Activated CD4-positive, alpha-beta T cell treated with anti-CD3 and anti-CD28 coated beads, Interleukin-2, Interleukin-4, amounts not matched to agents 100 ng/mL and 50 ng/mL, durations not matched to agents 16 hours and 8 hours (primary cell): ENCODE measurements at regions not wholly inside any gene's neighbourhood (a gene's known extent, or its start where the extent isn't known, plus 50 kb on each side); places are given as distances from the start of the nearest gene placed in this dataset.
A peak's percentile ranks its signal among the peaks of the same experiment; 100 is the strongest.

ENCODE experiments used
- DNase-seq: peaks from one replicate; pipeline ENCODE4 v3.0.0-alpha.2; 2020; ENCODE audit warnings: low spot score

DNA sequence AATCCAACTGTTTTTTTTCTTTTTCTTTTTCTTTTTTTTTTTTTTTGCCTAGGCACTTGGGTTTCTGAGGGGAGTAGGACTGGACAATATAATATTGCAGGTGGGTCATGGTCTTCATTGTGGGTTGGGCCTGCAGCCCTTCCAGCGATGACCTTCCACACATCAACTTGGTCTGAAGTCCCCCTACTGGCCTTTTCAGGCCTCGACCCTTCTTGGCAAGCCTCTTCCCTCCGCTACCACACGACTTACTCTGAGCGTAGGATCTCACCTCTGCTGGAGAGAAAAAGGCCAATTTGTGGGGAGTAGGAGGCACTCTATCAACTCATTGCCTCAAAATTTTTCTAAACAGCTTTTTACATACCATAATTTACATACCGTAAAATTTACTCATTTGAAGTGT lies 51.1 kb upstream of the GRIK3 start:
- DNase-seq, result no peak

DNA sequence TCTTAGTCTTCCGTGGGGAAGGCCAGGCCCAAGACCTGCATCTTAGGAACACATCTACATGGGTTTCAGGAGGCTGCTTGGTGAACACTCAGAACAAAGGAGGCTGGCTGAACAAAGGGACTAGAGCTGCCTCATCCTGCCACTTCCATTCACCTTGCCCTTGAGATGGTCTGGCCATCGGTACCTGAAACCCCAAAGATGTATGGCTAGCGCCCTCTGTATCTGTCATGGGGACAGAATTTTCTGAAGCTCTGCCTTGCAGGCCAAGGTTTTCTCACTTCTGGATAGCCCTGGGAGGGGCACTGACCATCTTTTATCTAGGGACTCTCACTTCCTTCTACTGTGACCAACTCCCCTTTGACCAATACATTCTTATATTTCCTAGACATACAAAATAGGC lies 55.4 kb upstream of the GRIK3 start:
- no peak for DNase-seq

GRCh38 chr1:37090671-37091070 lies 56.4 kb upstream of the GRIK3 start:
- DNase-seq, result no peak

GRCh38 chr1:37092937-37093336 lies 58.6 kb upstream of the GRIK3 start:
- DNase-seq, result no peak

- no peak for DNase-seq
These were observed 60.0 kb upstream of the GRIK3 start for GRCh38 chr1:37094302-37094701.

- DNase-seq, result peak; percentile 7
These were observed 62.2 kb upstream of the GRIK3 start for GRCh38 chr1:37096523-37096922.

DNA sequence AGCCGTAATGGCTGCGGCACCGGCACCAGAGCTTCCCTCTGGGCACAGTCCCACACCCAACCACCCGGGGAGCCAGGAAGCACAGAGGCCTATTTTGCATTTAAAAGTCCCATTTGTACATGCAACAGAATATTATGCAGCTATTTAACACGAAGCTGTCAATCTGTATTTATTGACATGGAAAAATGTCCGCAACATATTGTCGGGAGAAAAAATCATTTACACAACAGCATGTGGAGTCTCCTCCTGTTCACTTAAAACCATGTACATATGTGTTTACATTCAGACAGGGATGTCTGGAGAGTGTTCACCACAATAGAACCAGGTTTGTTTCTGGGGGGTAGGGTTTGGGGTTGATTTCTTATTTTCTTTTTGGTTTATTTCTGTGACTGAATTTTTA lies 63.4 kb upstream of the GRIK3 start:
- no peak for DNase-seq

DNA sequence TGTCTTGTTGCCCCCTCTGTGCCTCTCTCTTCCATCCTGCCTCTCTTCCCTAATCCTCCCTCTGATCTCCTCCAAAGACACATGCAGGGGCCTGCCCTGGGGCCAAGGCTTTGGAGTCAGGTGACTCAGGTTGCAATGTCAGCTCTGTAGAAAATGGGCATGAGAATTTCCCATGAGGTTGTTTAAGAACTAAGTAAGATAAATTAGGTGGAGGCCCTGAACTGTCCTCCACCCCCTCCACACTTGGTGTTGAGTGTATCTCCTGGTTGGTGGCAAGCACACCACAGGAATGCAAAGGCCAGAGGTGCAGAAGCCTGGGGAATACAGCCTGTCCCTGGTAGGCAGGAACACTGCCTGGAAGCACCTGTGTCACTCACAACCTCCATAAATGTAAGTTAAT lies 63.9 kb upstream of the GRIK3 start:
- no peak for DNase-seq

GRCh38 chr1:37100310-37100709 lies 66.0 kb upstream of the GRIK3 start:
- DNase-seq, result no peak

DNA sequence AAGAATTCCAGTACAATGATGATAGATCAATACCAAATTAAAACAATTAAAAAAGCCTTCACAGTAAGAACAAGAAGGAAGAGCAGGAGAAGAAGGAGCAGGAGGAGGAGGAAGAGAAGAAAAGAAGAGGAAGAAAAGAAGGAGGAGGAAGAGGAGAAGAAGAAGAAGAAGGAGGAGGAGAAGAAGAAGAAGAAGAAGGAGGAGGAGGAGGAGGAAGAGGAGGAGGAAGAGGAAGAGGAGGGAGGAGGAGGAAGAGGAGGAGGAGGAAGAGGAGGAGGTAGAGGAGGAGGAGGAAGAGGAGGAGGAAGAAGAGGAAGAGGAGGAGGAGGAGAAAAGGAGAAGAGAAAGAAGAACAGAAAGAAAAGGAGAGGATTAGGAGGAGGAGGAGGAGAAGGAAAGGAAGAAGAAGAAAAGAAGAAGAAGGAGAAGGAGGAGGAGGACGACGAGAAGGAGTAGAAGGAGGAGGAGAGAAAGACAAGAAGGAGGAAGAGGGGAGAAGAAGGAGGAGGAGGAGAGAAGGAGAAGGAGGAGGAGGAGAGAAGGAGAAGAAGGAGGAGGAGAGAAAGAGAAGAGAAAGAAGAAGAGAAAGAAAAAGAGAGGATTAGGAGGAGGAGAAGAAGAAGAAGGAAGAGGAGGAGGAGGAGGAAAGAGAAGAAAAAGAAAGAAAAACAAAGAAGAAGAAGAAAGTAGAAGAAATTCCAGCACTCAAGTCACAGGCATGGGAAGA lies 68.5 kb upstream of the GRIK3 start:
- DNase-seq, result no peak

GRCh38 chr1:37105911-37106310 lies 71.6 kb upstream of the GRIK3 start:
- no peak for DNase-seq

- no peak for DNase-seq
These were observed 73.0 kb upstream of the GRIK3 start for GRCh38 chr1:37107153-37107907.

DNA sequence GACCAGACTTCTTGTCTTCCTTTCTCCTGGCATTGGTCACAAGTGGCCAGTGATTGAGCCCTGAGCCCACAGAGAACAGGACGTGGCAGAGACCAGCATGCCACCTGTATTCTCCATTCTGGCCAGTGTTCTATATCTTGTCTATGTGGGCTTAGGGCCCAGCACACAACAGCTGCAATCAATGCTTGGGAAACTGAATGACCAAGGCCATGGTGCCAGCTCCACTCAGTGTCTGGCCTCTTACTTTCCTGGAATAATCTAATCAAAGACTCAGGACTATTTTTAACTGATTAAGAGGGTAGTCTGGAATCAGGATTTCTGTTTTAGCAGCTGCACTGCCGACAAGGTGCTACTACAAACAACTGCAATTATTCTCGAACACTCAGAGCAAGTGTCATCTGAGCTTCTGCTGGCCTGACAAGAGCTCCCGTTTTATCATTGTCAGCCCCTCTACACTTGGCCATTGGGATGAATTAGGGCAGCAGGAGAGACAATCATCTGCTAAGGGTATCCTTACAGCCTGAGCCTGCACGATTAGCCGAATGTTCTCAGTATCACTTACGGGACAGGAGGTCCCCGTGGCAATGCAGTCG lies 74.4 kb upstream of the GRIK3 start:
- no peak for DNase-seq

DNA sequence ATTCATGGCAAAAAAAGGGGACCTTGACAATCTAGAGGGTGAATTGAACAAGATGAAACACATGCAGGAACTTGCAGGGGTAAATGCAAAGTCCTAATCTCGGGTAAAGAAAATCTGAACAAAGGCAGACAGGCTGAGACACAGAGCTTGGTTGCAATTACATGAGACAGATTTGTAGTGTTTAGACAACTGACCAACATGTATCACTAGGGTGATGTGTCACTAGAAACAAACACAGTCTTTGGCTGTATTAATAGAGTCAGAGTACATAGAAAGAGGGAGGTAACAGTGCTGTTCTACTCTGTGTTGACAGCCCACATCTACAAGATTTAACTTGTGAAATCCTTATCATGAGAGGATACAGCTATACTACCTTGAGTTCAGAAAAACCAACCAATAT lies 78.1 kb upstream of the GRIK3 start:
- DNase-seq, result no peak

DNA sequence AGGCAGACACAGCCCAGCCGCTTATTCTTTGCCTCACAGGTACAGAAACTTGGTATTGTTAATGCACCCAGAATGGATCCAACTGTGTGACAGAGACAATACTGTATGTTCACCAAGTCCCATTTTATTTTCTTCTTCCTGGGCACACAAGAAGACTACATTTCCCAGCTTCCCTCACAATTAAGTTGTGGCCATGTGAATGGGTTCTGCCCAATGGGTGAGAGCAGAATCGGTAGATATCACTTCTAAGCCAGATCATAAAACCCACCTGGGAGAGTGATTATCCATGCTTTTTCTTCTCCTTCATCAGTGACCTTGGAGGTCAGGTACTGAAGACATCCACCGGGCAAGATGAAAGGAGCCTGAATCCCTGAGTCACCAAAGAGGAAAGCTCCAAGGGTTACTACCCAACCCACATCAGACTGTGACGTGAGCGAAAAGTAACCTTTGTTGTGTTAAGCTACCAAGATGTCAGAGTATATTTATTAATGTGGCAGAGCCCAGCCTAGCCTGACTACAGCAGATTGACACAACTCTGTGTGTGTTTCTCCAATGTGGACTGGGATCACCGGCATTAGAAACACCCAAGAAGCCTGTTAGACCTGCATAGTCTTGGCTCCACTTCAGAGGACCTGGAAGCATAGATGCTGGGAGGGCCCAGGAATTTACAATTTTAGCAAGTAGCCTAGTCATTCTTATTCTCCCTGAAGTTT lies 79.1 kb upstream of the GRIK3 start:
- DNase-seq, result no peak

GRCh38 chr1:37118790-37119189 lies 84.5 kb upstream of the GRIK3 start:
- DNase-seq, result no peak

- no peak for DNase-seq
These were observed 86.0 kb upstream of the GRIK3 start for GRCh38 chr1:37120279-37120678.

GRCh38 chr1:37123276-37124115 lies 89.2 kb upstream of the GRIK3 start:
- DNase-seq, result no peak

DNA sequence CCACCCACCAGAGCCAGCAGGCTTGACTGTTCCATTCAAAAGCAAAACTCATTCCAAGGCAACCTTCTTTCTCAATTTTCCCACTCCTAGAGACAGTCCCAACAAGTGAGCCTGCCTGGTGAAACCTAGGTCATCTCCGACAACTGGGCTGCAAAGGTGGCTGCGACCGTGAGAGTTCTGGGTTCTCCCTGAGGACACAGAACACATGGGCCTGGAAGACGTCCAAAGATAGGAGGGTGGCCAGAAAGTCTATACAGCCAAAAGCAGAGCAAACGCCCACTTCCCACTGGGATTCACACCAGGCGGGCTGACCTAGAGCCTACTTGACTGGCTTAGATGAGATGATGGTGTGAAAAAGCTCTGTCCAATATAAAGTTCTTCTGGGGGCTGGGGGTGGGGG lies 90.2 kb upstream of the GRIK3 start:
- no peak for DNase-seq

DNA sequence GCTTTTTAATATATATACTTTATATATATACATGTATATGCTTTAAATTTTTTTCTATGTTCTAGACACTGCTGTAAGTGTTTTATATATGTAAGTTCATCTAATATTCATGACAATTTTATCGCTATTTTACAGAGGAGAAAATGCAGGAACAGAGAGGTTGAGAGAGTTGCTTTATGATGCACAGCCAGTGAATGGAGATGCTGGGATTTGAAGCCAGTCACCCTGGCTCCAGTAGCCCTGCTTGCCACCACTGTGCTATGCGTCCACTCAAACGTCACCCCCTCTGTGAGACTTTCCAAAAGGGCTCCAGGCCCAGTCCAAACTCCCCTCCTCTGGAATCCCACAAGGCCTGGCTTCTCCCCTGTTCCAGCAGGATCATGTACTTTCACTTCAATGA lies 91.0 kb upstream of the GRIK3 start:
- DNase-seq, result no peak

- DNase-seq, result no peak
These were observed 93.0 kb upstream of the GRIK3 start for GRCh38 chr1:37127254-37127748.

- DNase-seq, result no peak
These were observed 93.8 kb upstream of the GRIK3 start for GRCh38 chr1:37128091-37128490.
